K562 (cell line): ENCODE measurements at regions not wholly inside any gene's neighbourhood (a gene's known extent, or its start where the extent isn't known, plus 50 kb on each side); places are given as distances from the start of the nearest gene placed in this dataset.

Experiments used
- ATAC-seq: fragments of 200-7000 bp; cut with Tn5 transposase; 3 replicates; pipeline ENCODE4 v1.9.1; 2020; ENCODE audit warnings: moderate library complexity
- BruUV-seq: library from RNA; stranded (reverse); fragments of 400-500 nt; replicated peaks from 2 replicates; lab custom pipeline; 2021; lab: Mats Ljungman, UMichigan
- CTCF ChIA-PET: fragments of 300-600 bp; formaldehyde crosslinking; extraction: SDS; loops from one replicate; lab custom pipeline; 2021; ENCODE audit warnings: low intra/inter-chr PET ratio; lab: Yijun Ruan, JAX
- POLR2A ChIA-PET: fragments of 300-600, 350-650 bp; sonication (Branson Sonifier 250); formaldehyde crosslinking; extraction: SDS; loops from one replicate; lab custom pipeline; 2021; ENCODE audit warnings: antibody characterized with exemption, inconsistent platforms; lab: Yijun Ruan, JAX
- DNase-seq, 4 experiments: peaks; one replicate each; pipeline versions ENCODE4 v3.0.0 to v3.0.0-alpha.2; 2011 to 2018; ENCODE audit warnings: low spot score in 3 of 4, mixed read lengths in 3 of 4; ENCODE audit errors: extremely low read depth in 1 of 4
- FAIRE-seq: peaks from 2 replicates; lab custom pipeline; 2011; peaks lifted over from hg19 to GRCh38; lab: Jason Lieb, UNC
- H2AFZ ChIP-seq: 2 replicates; pipeline ENCODE4 v1.6.0; 2011; ENCODE audit warnings: low read depth, low read length, control low read depth, inconsistent platforms
- H3K27ac ChIP-seq: fragments of 200-600 bp; 3 replicates; pipeline ENCODE4 v1.8.0; 2011; ENCODE audit warnings: low read depth, mild to moderate bottlenecking, control low read depth, inconsistent platforms, low read length, moderate library complexity, mixed read lengths; ENCODE audit errors: extremely low read depth
- H3K27me3 ChIP-seq, 2 experiments: fragments of 300-600 bp in 1 of 2; 2 replicates in 1 of 2; 3 replicates in 1 of 2; pipeline versions ENCODE4 v1.6.0 to v1.8.0; 2011; ENCODE audit warnings: inconsistent platforms in 2 of 2, low read length in 2 of 2, mild to moderate bottlenecking in 1 of 2, mixed read lengths in 1 of 2, moderate library complexity in 1 of 2; ENCODE audit not compliant: control insufficient read depth in 2 of 2, insufficient read depth in 2 of 2
- H3K36me3 ChIP-seq: fragments of 300-600 bp; 3 replicates; pipeline ENCODE4 v1.8.0; 2011; ENCODE audit warnings: mild to moderate bottlenecking, low read length, inconsistent platforms; ENCODE audit not compliant: control insufficient read depth, insufficient read depth
- H3K4me1 ChIP-seq, 2 experiments: fragments of 200-600 bp in 1 of 2; replicated peaks in 1 of 2; 2 replicates in 1 of 2; 3 replicates in 1 of 2; pipeline versions ENCODE4 v1.5.1 to v1.8.0; 2011; ENCODE audit warnings: inconsistent platforms in 2 of 2, low read length in 2 of 2, mild to moderate bottlenecking in 1 of 2, mixed read lengths in 1 of 2, moderate library complexity in 1 of 2; ENCODE audit not compliant: control insufficient read depth in 2 of 2, insufficient read depth in 2 of 2
- H3K4me2 ChIP-seq: 2 replicates; pipeline ENCODE4 v1.6.1; 2011; ENCODE audit warnings: low read length, control low read depth, inconsistent platforms, mixed read lengths; ENCODE audit not compliant: insufficient read depth
- H3K4me3 ChIP-seq: fragments of 200-600 bp; sonication (generic), shearing (Covaris generic); 2 replicates; pipeline ENCODE4 v1.5.1; 2016; ENCODE audit warnings: control low read depth, inconsistent platforms
- H3K79me2 ChIP-seq: fragments of 200-600 bp; 3 replicates; pipeline ENCODE4 v1.8.0; 2011; ENCODE audit warnings: low read length, inconsistent platforms; ENCODE audit not compliant: control insufficient read depth, insufficient read depth
- H3K9ac ChIP-seq, 2 experiments: 2 replicates each; pipeline versions ENCODE4 v1.6.0 to v1.6.1; 2011; ENCODE audit warnings: low read depth in 2 of 2, low read length in 2 of 2, control low read depth in 1 of 2, inconsistent platforms in 1 of 2, mild to moderate bottlenecking in 1 of 2, mixed read lengths in 1 of 2; ENCODE audit not compliant: insufficient read depth in 1 of 2
- H3K9me1 ChIP-seq: one replicate; pipeline ENCODE4 v1.6.0; 2011; ENCODE audit warnings: inconsistent platforms, mild to moderate bottlenecking, low read length, moderate library complexity; ENCODE audit not compliant: control insufficient read depth, insufficient read depth
- H3K9me3 ChIP-seq: replicated peaks from 2 replicates; pipeline ENCODE4 v1.5.1; 2011; ENCODE audit warnings: low read depth, low read length, inconsistent platforms; ENCODE audit not compliant: control insufficient read depth, insufficient read depth
- H4K20me1 ChIP-seq: replicated peaks from 2 replicates; pipeline ENCODE4 v1.6.1; 2011; ENCODE audit warnings: low read length, inconsistent platforms, mixed read lengths; ENCODE audit not compliant: control insufficient read depth, insufficient read depth
- ARID2 ChIP-seq: fragments of 450-650 bp; IDR thresholded peaks from 2 replicates; pipeline ENCODE4 v1.6.1; 2017; ENCODE audit warnings: antibody characterized with exemption, mild to moderate bottlenecking
- EP400 ChIP-seq: fragments of 450-650 bp; IDR thresholded peaks from 2 replicates; pipeline ENCODE4 v1.6.1; 2017; ENCODE audit warnings: antibody characterized with exemption, mild to moderate bottlenecking, moderate library complexity
- FOXJ2 ChIP-seq: fragments of 200-800 bp; sonication (Bioruptor generic); IDR thresholded peaks from 2 replicates; pipeline ENCODE4 v1.6.1; 2016; ENCODE audit warnings: missing genetic modification characterization, missing compliant biosample characterization
- FOXP4 ChIP-seq: sonication (generic); formaldehyde crosslinking; IDR thresholded peaks from 2 replicates; pipeline ENCODE4 v1.8.0; 2022; ENCODE audit warnings: mild to moderate bottlenecking, missing genetic modification reagents, borderline replicate concordance
- GABPA ChIP-seq: fragments of 200-800 bp; sonication (Bioruptor generic); conservative IDR thresholded peaks from 2 replicates; pipeline ENCODE4 v1.6.1; 2016; ENCODE audit warnings: low read depth, missing genetic modification characterization, missing compliant biosample characterization
- MIER1 ChIP-seq: fragments of 450-650 bp; IDR thresholded peaks from 2 replicates; pipeline ENCODE4 v1.6.1; 2016; ENCODE audit warnings: antibody characterized with exemption, mild to moderate bottlenecking, low read depth
- SLC30A9 ChIP-seq: fragments of 250-450 bp; sonication (Bioruptor Pico); IDR thresholded peaks from 2 replicates; pipeline ENCODE4 v1.8.0; 2022; ENCODE audit warnings: mild to moderate bottlenecking, moderate library complexity
- ZNF324 ChIP-seq: fragments of 250-450 bp; sonication (Bioruptor Pico); IDR thresholded peaks from 2 replicates; pipeline ENCODE4 v1.4.0; 2020; ENCODE audit warnings: mild to moderate bottlenecking
- ZNF347 ChIP-seq: fragments of 450-650 bp; formaldehyde crosslinking; IDR thresholded peaks from 2 replicates; pipeline ENCODE4 v1.4.0; 2020; ENCODE audit warnings: low read depth, mild to moderate bottlenecking, moderate library complexity
- ZNF431 ChIP-seq: sonication (generic); formaldehyde crosslinking; IDR thresholded peaks from 2 replicates; pipeline ENCODE4 v1.8.0; 2022; ENCODE audit warnings: mild to moderate bottlenecking, missing genetic modification reagents
- ZNF444 ChIP-seq: fragments of 250-450 bp; sonication (Bioruptor Pico); IDR thresholded peaks from 2 replicates; pipeline ENCODE4 v1.4.0; 2020; ENCODE audit warnings: mild to moderate bottlenecking, moderate library complexity
- ZNF449 ChIP-seq: fragments of 250-450 bp; sonication (Bioruptor Pico); IDR thresholded peaks from 2 replicates; pipeline ENCODE4 v1.8.0; 2022; ENCODE audit warnings: moderate library complexity, mild to moderate bottlenecking, inconsistent platforms
- ZNF639 ChIP-seq, 2 experiments: fragments of 200-800 bp in 1 of 2; sonication (Bioruptor generic) in 1 of 2; sonication (generic) in 1 of 2; formaldehyde crosslinking in 1 of 2; IDR thresholded peaks in 1 of 2; conservative IDR thresholded peaks in 1 of 2; 2 replicates each; pipeline versions ENCODE4 v1.5.0 to v1.6.1; 2016 to 2020; ENCODE audit warnings: missing compliant biosample characterization in 1 of 2, missing genetic modification characterization in 1 of 2, missing genetic modification reagents in 1 of 2
- ZNF740 ChIP-seq, 3 experiments: fragments of 200-800 bp in 1 of 3; sonication (Bioruptor generic) in 1 of 3; sonication (generic) in 1 of 3; formaldehyde crosslinking in 1 of 3; IDR thresholded peaks; 2 replicates each; pipeline versions ENCODE4 v1.6.1 to v1.8.0; 2016 to 2022; ENCODE audit warnings: mild to moderate bottlenecking in 2 of 3, missing compliant biosample characterization in 2 of 3, missing genetic modification characterization in 2 of 3, missing genetic modification reagents in 1 of 3
- ZNF76 ChIP-seq: fragments of 250-450 bp; sonication (Bioruptor Pico); IDR thresholded peaks from 2 replicates; pipeline ENCODE4 v1.4.0; 2020; ENCODE audit warnings: mild to moderate bottlenecking, moderate library complexity, borderline replicate concordance
- WGBS: fragments of 100-300 bp; shearing (Covaris generic); methylation state at CpG from one replicate; pipeline ENCODE4 v1.1.6; 2016; ENCODE audit warnings: low coverage, mixed read lengths; ENCODE audit not compliant: insufficient coverage; ENCODE audit errors: missing lambda C conversion rate; 5-methylcytosine and 5-hydroxymethylcytosine counted together
- in situ Hi-C: fragments of 300-500 bp; cut with MboI; formaldehyde crosslinking; loops from 4 replicates; pipeline ENCODE4 v1.15.0; 2018; ENCODE audit warnings: inconsistent platforms, mixed read lengths
- intact Hi-C: fragments of 100-400 bp; cut with micrococcal nuclease; formaldehyde crosslinking; loops from 2 replicates; pipeline ENCODE4 v1.14.2; 2022

GRCh38 chr4:19152264-19152663 lies 1099.4 kb upstream of the SLIT2 start (continued):
- TF ChIP-seq ZNF324 (CRISPR knock-in tag) = no peak
- no peak for TF ChIP-seq MIER1

GRCh38 chr4:19151684-19152083 lies 1100.0 kb upstream of the SLIT2 start:
- Histone ChIP-seq H3K9me3 (no peaks in the 10 kb centered on the region), H3K36me3 (no peaks in the 10 kb centered on the region), H3K9me1 (no peaks in the 10 kb centered on the region), H3K4me1 (no peaks in the 10 kb centered on the region), H2AFZ (no peak overlapping the region), H3K27me3 (no peaks in the 10 kb centered on the region), H3K27ac (no peak overlapping the region), H3K4me3 (no peak overlapping the region), H3K9ac (no peak overlapping the region), H3K79me2 (no peaks in the 10 kb centered on the region), H4K20me1 (no peaks in the 10 kb centered on the region), H3K4me2 (no peak overlapping the region)
- DNase-seq (no peak), ATAC-seq (no peak), FAIRE-seq (no peak)
- no TSS peak for BruUV-seq
- ChIA-PET POLR2A (no interaction called here), CTCF (no interaction called here)
- in situ Hi-C loops (no loop called here), intact Hi-C loops (no loop called here)
- 0% methylated on average over 1 of the region's 1 CpG for WGBS
- no peak for TF ChIP-seq ZNF76 (CRISPR knock-in tag)
- no peak for TF ChIP-seq FOXJ2
- TF ChIP-seq ZNF431 (CRISPR knock-in tag) = no peak
- TF ChIP-seq ZNF449 (CRISPR knock-in tag) = no peak
- TF ChIP-seq FOXP4 (CRISPR knock-in tag) = no peak
- TF ChIP-seq ZNF740 (CRISPR knock-in tag; IDR thresholded peaks at IDR 0.05) = no peak
- no peak for TF ChIP-seq ZNF740 (tag; IDR thresholded peaks at IDR 0.05)
- TF ChIP-seq ZNF444 (CRISPR knock-in tag) = no peak
- TF ChIP-seq GABPA (tag) = no peak
- no peak for TF ChIP-seq ZNF639 (CRISPR knock-in tag; conservative IDR thresholded peaks at IDR 0.05 in 1 of 2, IDR thresholded peaks at IDR 0.05 in 1 of 2)
- no peak for TF ChIP-seq ARID2
- no peak for TF ChIP-seq SLC30A9 (CRISPR knock-in tag)
- TF ChIP-seq EP400 = no peak
- no peak for TF ChIP-seq ZNF347 (CRISPR knock-in tag)
